IPS-20b (cell line): ENCODE measurements at regions not wholly inside any gene's neighbourhood (a gene's known extent, or its start where the extent isn't known, plus 50 kb on each side); places are given as distances from the start of the nearest gene placed in this dataset.

Experiments
- H3K27ac ChIP-seq: one replicate; pipeline ENCODE4 v1.5.1; 2013; ENCODE audit warnings: low read length
- H3K27me3 ChIP-seq: 2 replicates; pipeline ENCODE4 v1.6.1; 2013; ENCODE audit warnings: mild to moderate bottlenecking, low read length, inconsistent platforms; ENCODE audit not compliant: insufficient read depth
- H3K36me3 ChIP-seq: 2 replicates; pipeline ENCODE4 v1.6.1; 2013; ENCODE audit warnings: low read depth, mild to moderate bottlenecking, inconsistent platforms, low read length, moderate library complexity; ENCODE audit not compliant: insufficient read depth
- H3K4me1 ChIP-seq: 2 replicates; pipeline ENCODE4 v1.6.1; 2013; ENCODE audit warnings: mild to moderate bottlenecking, control low read depth, inconsistent platforms, low read length, moderate library complexity; ENCODE audit not compliant: insufficient read depth
- H3K4me3 ChIP-seq: 2 replicates; pipeline ENCODE4 v1.5.1; 2013; ENCODE audit warnings: mild to moderate bottlenecking, low read length, inconsistent platforms
- H3K9ac ChIP-seq: 2 replicates; pipeline ENCODE4 v1.6.1; 2013; ENCODE audit warnings: low read depth, mild to moderate bottlenecking, inconsistent platforms, low read length, moderate library complexity
- H3K9me3 ChIP-seq: 2 replicates; pipeline ENCODE4 v1.6.1; 2013; ENCODE audit warnings: mild to moderate bottlenecking, low read depth, low read length, inconsistent platforms; ENCODE audit not compliant: insufficient read depth

GRCh38 chr9:126036881-126037291, 289.7 kb downstream of the PBX3 start:
- Histone ChIP-seq H3K9me3 (no peaks in the 10 kb centered on the region), H3K36me3 (no peaks in the 10 kb centered on the region), H3K4me1 (no peaks in the 10 kb centered on the region), H3K27ac (no peak overlapping the region), H3K9ac (no peak overlapping the region), H3K27me3 (no peaks in the 10 kb centered on the region), H3K4me3 (no peak overlapping the region)

GRCh38 chr9:126038790-126039189, 287.8 kb upstream of the MVB12B start:
- H3K27me3 ChIP-seq = no peaks in the 10 kb centered on the region
- peaks cover 11% of the 10 kb centered on the region; the same call in 1 of the 2 replicates for H3K9me3 ChIP-seq
- no peaks in the 10 kb centered on the region for H3K4me1 ChIP-seq
- no peaks in the 10 kb centered on the region for H3K36me3 ChIP-seq
- H3K4me3 ChIP-seq = no peak overlapping the region
- no peak overlapping the region for H3K27ac ChIP-seq
- H3K9ac ChIP-seq = no peak overlapping the region

GRCh38 chr9:126043681-126044080, 282.9 kb upstream of the MVB12B start:
- H3K36me3 ChIP-seq = no peaks in the 10 kb centered on the region
- H3K4me3 ChIP-seq = no peak overlapping the region
- peaks cover 22% of the 10 kb centered on the region for H3K9me3 ChIP-seq
- no peaks in the 10 kb centered on the region for H3K4me1 ChIP-seq
- H3K9ac ChIP-seq = no peak overlapping the region
- no peaks in the 10 kb centered on the region for H3K27me3 ChIP-seq
- H3K27ac ChIP-seq = no peak overlapping the region

- no peaks in the 10 kb centered on the region for H3K36me3 ChIP-seq
- H3K9me3 ChIP-seq = peaks cover 11% of the 10 kb centered on the region
- no peaks in the 10 kb centered on the region for H3K27me3 ChIP-seq
Measured at GRCh38 chr9:126049088-126049487, 277.5 kb upstream of the MVB12B start.

GRCh38 chr9:126049896-126050604, 276.6 kb upstream of the MVB12B start:
- no peaks in the 10 kb centered on the region for H3K36me3 ChIP-seq
- no peak overlapping the region for H3K27ac ChIP-seq
- H3K27me3 ChIP-seq = no peaks in the 10 kb centered on the region
- no peak overlapping the region for H3K9ac ChIP-seq
- H3K4me3 ChIP-seq = no peak overlapping the region
- no peaks in the 10 kb centered on the region for H3K4me1 ChIP-seq
- peaks cover 9% of the 10 kb centered on the region for H3K9me3 ChIP-seq

More at GRCh38 chr9:126049088-126049487, 277.5 kb upstream of the MVB12B start:
- Histone ChIP-seq H3K9ac (no peak overlapping the region), H3K4me3 (no peak overlapping the region), H3K4me1 (no peaks in the 10 kb centered on the region), H3K27ac (no peak overlapping the region)

- Histone ChIP-seq H3K27me3 (no peaks in the 10 kb centered on the region), H3K27ac (no peak overlapping the region), H3K4me3 (no peak overlapping the region), H3K4me1 (no peaks in the 10 kb centered on the region), H3K9ac (no peak overlapping the region), H3K36me3 (no peaks in the 10 kb centered on the region), H3K9me3 (peaks cover 5% of the 10 kb centered on the region)
Measured at GRCh38 chr9:126050605-126050990, 276.0 kb upstream of the MVB12B start.

GRCh38 chr9:126051446-126052130, 275.0 kb upstream of the MVB12B start:
- no peaks in the 10 kb centered on the region for H3K36me3 ChIP-seq
- H3K9me3 ChIP-seq = no peaks in the 10 kb centered on the region
- no peaks in the 10 kb centered on the region for H3K27me3 ChIP-seq
- H3K4me1 ChIP-seq = no peaks in the 10 kb centered on the region
- no peak overlapping the region for H3K4me3 ChIP-seq
- no peak overlapping the region for H3K27ac ChIP-seq
- H3K9ac ChIP-seq = no peak overlapping the region

- H3K4me1 ChIP-seq = no peaks in the 10 kb centered on the region
- H3K36me3 ChIP-seq = no peaks in the 10 kb centered on the region
- H3K27me3 ChIP-seq = no peaks in the 10 kb centered on the region
- no peak overlapping the region for H3K27ac ChIP-seq
- H3K4me3 ChIP-seq = no peak overlapping the region
- H3K9me3 ChIP-seq = no peaks in the 10 kb centered on the region
- H3K9ac ChIP-seq = no peak overlapping the region
Measured at GRCh38 chr9:126052791-126053190, 273.8 kb upstream of the MVB12B start.

GRCh38 chr9:126053913-126054312, 272.7 kb upstream of the MVB12B start:
- Histone ChIP-seq H3K4me1 (no peaks in the 10 kb centered on the region), H3K4me3 (no peak overlapping the region), H3K9ac (no peak overlapping the region), H3K9me3 (no peaks in the 10 kb centered on the region), H3K27me3 (no peaks in the 10 kb centered on the region), H3K27ac (no peak overlapping the region), H3K36me3 (no peaks in the 10 kb centered on the region)

- Histone ChIP-seq H3K9ac (no peak overlapping the region), H3K27me3 (no peaks in the 10 kb centered on the region), H3K4me3 (no peak overlapping the region), H3K36me3 (no peaks in the 10 kb centered on the region), H3K9me3 (no peaks in the 10 kb centered on the region), H3K27ac (no peak overlapping the region), H3K4me1 (no peaks in the 10 kb centered on the region)
Measured at GRCh38 chr9:126055381-126055985, 271.1 kb upstream of the MVB12B start.

- Histone ChIP-seq H3K27me3 (no peaks in the 10 kb centered on the region), H3K9me3 (no peaks in the 10 kb centered on the region), H3K9ac (no peak overlapping the region), H3K4me3 (no peak overlapping the region), H3K4me1 (no peaks in the 10 kb centered on the region), H3K27ac (no peak overlapping the region), H3K36me3 (no peaks in the 10 kb centered on the region)
Measured at GRCh38 chr9:126056312-126057021, 270.2 kb upstream of the MVB12B start.
